Sigmoid colon (tissue), 4 donors: ENCODE measurements at regions not wholly inside any gene's neighbourhood (a gene's known extent, or its start where the extent isn't known, plus 50 kb on each side); places are given as distances from the start of the nearest gene placed in this dataset.

Source experiments
- POLR2AphosphoS5 ChIP-seq, 4 donors: sonication (generic); formaldehyde crosslinking; IDR thresholded peaks; one replicate each; pipeline ENCODE4 v1.6.1; 2017; ENCODE audit warnings: antibody characterized with exemption in 4 of 4
- TF ChIP-seq, protein P1 (sequence below), 4 experiments: fragments of 450-650 bp in 3 of 4; fragments of 200-600 bp in 1 of 4; IDR thresholded peaks; one replicate each; pipeline ENCODE4 v1.5.1; 2016 to 2019; ENCODE audit warnings: antibody characterized with exemption in 4 of 4, mild to moderate bottlenecking in 3 of 4, moderate library complexity in 2 of 4

DNA sequence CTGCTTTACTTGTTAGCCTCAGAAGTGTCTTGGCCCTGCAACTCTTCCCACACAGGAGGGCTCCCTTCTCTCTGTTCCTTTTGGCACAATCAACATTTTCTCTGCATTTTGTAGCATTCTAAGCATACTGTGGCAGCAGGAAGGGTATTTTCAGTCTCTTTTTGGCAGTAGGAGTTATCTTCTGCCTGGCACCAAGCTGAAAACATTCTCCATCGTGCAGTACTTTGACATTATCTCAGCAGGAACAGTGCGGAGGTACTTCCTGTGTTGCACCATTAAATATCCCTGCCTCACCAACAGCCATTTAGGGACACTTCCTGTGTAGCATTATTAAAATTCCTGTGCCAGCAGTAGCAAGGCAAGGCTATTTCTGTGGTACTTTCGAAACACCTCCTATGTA is 233.2 kb upstream of the SEMA6D start:
- TF ChIP-seq, protein P1, sequence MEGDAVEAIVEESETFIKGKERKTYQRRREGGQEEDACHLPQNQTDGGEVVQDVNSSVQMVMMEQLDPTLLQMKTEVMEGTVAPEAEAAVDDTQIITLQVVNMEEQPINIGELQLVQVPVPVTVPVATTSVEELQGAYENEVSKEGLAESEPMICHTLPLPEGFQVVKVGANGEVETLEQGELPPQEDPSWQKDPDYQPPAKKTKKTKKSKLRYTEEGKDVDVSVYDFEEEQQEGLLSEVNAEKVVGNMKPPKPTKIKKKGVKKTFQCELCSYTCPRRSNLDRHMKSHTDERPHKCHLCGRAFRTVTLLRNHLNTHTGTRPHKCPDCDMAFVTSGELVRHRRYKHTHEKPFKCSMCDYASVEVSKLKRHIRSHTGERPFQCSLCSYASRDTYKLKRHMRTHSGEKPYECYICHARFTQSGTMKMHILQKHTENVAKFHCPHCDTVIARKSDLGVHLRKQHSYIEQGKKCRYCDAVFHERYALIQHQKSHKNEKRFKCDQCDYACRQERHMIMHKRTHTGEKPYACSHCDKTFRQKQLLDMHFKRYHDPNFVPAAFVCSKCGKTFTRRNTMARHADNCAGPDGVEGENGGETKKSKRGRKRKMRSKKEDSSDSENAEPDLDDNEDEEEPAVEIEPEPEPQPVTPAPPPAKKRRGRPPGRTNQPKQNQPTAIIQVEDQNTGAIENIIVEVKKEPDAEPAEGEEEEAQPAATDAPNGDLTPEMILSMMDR (IDR thresholded peaks at IDR 0.05) = no peak
- TF ChIP-seq POLR2AphosphoS5 (IDR thresholded peaks at IDR 0.05) = no peak
